Gastroesophageal sphincter (tissue), 4 donors: ENCODE measurements at regions not wholly inside any gene's neighbourhood (a gene's known extent, or its start where the extent isn't known, plus 50 kb on each side); places are given as distances from the start of the nearest gene placed in this dataset.

ENCODE experiments used
- ATAC-seq: fragments of 150-250 bp; one replicate; pipeline ENCODE4 v1.9.1; 2016; ENCODE audit warnings: mild to moderate bottlenecking, moderate library complexity
- H3K27ac ChIP-seq, 4 donors: fragments of 200-600 bp; sonication (generic) in 3 of 4; 1 replicate in 3 of 4; 2 replicates in 1 of 4; pipeline ENCODE4 v1.5.1; 2016 to 2019
- H3K27me3 ChIP-seq: fragments of 200-600 bp; sonication (generic); one replicate; pipeline ENCODE4 v1.5.1; 2019
- H3K36me3 ChIP-seq, 2 donors: fragments of 200-600 bp; sonication (generic); one replicate each; pipeline ENCODE4 v1.5.1; 2019; ENCODE audit warnings: control low read depth in 1 of 2
- H3K4me1 ChIP-seq, 3 donors: fragments of 200-600 bp; sonication (generic); 1 replicate in 2 of 3; 2 replicates in 1 of 3; pipeline ENCODE4 v1.5.1; 2016 to 2019; ENCODE audit warnings: control low read depth in 2 of 3
- H3K4me3 ChIP-seq, 2 donors: fragments of 200-600 bp; sonication (generic); one replicate each; pipeline ENCODE4 v1.5.1; 2019; ENCODE audit warnings: mild to moderate bottlenecking in 1 of 2, moderate library complexity in 1 of 2
- H3K9me3 ChIP-seq, 3 donors: fragments of 200-600 bp; sonication (generic); one replicate each; pipeline ENCODE4 v1.5.1; 2017 to 2019; ENCODE audit warnings: control low read depth in 2 of 3
- EP300 ChIP-seq: sonication (generic); formaldehyde crosslinking; IDR thresholded peaks from one replicate; pipeline ENCODE4 v1.6.1; 2017; ENCODE audit warnings: antibody characterized with exemption, mild to moderate bottlenecking
- POLR2A ChIP-seq, 2 donors: fragments of 450-650 bp; IDR thresholded peaks; one replicate each; pipeline ENCODE4 v1.6.1; 2017; ENCODE audit warnings: antibody characterized with exemption in 2 of 2, mild to moderate bottlenecking in 2 of 2, moderate library complexity in 1 of 2
- POLR2AphosphoS5 ChIP-seq: sonication (generic); formaldehyde crosslinking; IDR thresholded peaks from one replicate; pipeline ENCODE4 v1.6.1; 2017; ENCODE audit warnings: antibody characterized with exemption
- WGBS, 2 donors: methylation state at CpG; one replicate each; pipeline ENCODE4 v1.1.5; 2018; ENCODE audit warnings: low coverage in 1 of 2; 5-methylcytosine and 5-hydroxymethylcytosine counted together
- TF ChIP-seq, protein P1 (sequence below), 4 experiments: fragments of 200-600 bp in 2 of 4; fragments of 450-650 bp in 2 of 4; sonication (generic) in 1 of 4; IDR thresholded peaks; one replicate each; pipeline ENCODE4 v1.5.1; 2017 to 2019; ENCODE audit warnings: antibody characterized with exemption in 4 of 4, mild to moderate bottlenecking in 2 of 4, moderate library complexity in 2 of 4

DNA sequence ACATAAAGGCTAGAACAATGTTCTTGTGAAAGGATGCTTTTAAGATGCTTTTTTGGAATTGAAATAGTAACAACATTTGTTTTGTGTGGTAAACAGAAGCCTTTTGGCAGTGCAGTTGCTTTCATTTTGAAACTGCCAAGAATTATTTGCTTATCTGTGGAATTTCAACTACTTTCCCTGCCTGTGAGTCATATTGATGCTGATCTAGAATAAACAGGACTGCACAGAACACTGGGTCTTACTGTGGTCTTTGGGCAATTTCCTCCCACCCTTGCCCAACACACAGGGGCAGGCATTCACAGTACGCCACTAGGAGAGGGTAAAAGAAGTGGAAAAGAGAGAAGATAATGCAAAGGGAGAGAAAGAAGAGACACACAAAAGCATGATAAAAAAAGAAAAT, 483.7 kb downstream of the ELAVL2 start:
- 60% methylated on average over 1 of the region's 1 CpG; no CpG with 5 or more reads in 1 of the 2 donors for WGBS, 2 donors
- ATAC-seq = no peak
- Histone ChIP-seq H3K4me3 (no peak overlapping the region), H3K9me3 (peaks cover 0 to 6% (median 0%) of the 10 kb centered on the region in 3 donors), H3K36me3 (no peaks in the 10 kb centered on the region), H3K27me3 (no peaks in the 10 kb centered on the region), H3K27ac (no peak overlapping the region), H3K4me1 (no peaks in the 10 kb centered on the region)
- TF ChIP-seq EP300 (no peak), POLR2A (IDR thresholded peaks at IDR 0.05) (no peak), POLR2AphosphoS5 (no peak)
- TF ChIP-seq, protein P1, sequence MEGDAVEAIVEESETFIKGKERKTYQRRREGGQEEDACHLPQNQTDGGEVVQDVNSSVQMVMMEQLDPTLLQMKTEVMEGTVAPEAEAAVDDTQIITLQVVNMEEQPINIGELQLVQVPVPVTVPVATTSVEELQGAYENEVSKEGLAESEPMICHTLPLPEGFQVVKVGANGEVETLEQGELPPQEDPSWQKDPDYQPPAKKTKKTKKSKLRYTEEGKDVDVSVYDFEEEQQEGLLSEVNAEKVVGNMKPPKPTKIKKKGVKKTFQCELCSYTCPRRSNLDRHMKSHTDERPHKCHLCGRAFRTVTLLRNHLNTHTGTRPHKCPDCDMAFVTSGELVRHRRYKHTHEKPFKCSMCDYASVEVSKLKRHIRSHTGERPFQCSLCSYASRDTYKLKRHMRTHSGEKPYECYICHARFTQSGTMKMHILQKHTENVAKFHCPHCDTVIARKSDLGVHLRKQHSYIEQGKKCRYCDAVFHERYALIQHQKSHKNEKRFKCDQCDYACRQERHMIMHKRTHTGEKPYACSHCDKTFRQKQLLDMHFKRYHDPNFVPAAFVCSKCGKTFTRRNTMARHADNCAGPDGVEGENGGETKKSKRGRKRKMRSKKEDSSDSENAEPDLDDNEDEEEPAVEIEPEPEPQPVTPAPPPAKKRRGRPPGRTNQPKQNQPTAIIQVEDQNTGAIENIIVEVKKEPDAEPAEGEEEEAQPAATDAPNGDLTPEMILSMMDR (IDR thresholded peaks at IDR 0.05) = no peak

DNA sequence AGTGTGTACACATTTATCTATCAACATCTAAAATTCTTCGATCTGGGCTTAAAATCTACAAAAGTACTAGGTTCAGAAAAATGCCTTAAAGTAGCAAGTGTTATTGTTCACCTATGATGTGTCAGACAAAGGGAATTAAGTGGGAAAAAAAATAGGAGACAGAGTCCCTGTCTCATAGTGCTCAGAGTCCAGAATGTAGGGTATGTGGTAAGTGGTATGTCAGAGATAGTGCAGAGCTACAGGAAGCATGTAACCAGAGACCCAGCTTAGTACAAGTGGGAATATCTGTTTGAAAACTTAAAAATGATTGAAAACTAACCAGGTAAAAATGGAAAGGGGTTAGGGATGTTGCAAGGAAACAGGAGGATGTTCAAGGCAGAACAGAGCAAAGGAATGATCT, 482.8 kb downstream of the ELAVL2 start:
- no peak overlapping the region for H3K4me3 ChIP-seq
- no peaks in the 10 kb centered on the region for H3K36me3 ChIP-seq
- peaks cover 0 to 6% (median 0%) of the 10 kb centered on the region in 3 donors for H3K9me3 ChIP-seq
- 75% methylated on average over 1 of the region's 1 CpG; no CpG with 5 or more reads in 1 of the 2 donors for WGBS, 2 donors
- H3K4me1 ChIP-seq = no peaks in the 10 kb centered on the region
- no peaks in the 10 kb centered on the region for H3K27me3 ChIP-seq
- TF ChIP-seq POLR2AphosphoS5 (no peak), EP300 (no peak)
- no peak overlapping the region for H3K27ac ChIP-seq
- ATAC-seq = no peak

DNA sequence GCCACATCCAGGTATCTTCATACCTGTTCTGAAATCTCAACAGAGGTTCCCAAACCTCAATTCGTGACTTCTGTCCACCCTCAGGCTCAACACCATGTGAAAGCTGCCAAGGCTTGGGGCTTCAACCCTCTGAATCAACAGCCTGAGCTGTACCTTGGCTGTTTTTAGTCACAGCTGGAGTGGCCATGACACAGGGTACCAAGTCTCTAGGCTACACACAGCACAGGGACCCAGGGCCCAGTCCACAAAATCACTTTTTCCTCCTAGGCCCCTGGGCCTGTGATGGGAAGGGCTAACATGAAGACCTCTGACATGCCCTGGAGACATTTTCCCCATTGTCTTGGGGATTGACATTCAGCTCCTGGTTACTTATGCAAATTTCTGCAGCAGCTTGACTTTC, 464.9 kb downstream of the ELAVL2 start:
- WGBS, 2 donors = 80% methylated on average over 1 of the region's 1 CpG; no CpG with 5 or more reads in 1 of the 2 donors
- no peaks in the 10 kb centered on the region for H3K36me3 ChIP-seq
- TF ChIP-seq EP300 = no peak
- TF ChIP-seq POLR2AphosphoS5 = no peak
- TF ChIP-seq, protein P1 (IDR thresholded peaks at IDR 0.05) = no peak
- no peak for TF ChIP-seq POLR2A (IDR thresholded peaks at IDR 0.05)

GRCh38 chr9:23372703-23373102, 453.3 kb downstream of the ELAVL2 start:
- H3K9me3 ChIP-seq = no peaks in the 10 kb centered on the region
- no peak overlapping the region for H3K4me3 ChIP-seq
- no peak for TF ChIP-seq POLR2A (IDR thresholded peaks at IDR 0.05)
- TF ChIP-seq POLR2AphosphoS5 = no peak
- TF ChIP-seq, protein P1 (IDR thresholded peaks at IDR 0.05) = no peak
- no peak for TF ChIP-seq EP300
- no peaks in the 10 kb centered on the region for H3K36me3 ChIP-seq
- no peak for ATAC-seq
- no peak overlapping the region for H3K27ac ChIP-seq
- H3K27me3 ChIP-seq = no peaks in the 10 kb centered on the region
- H3K4me1 ChIP-seq = no peaks in the 10 kb centered on the region
- WGBS, 2 donors = 41% methylated on average over 1 of the region's 1 CpG; no CpG with 5 or more reads in 1 of the 2 donors

More for the DNA sequence above, 464.9 kb downstream of the ELAVL2 start:
- Histone ChIP-seq H3K4me3 (no peak overlapping the region), H3K27me3 (no peaks in the 10 kb centered on the region), H3K9me3 (peaks cover 0 to 31% (median 0%) of the 10 kb centered on the region in 3 donors), H3K27ac (no peak overlapping the region), H3K4me1 (no peaks in the 10 kb centered on the region)
- no peak for ATAC-seq

GRCh38 chr9:23375511-23375910, 450.5 kb downstream of the ELAVL2 start:
- Histone ChIP-seq H3K27me3 (no peaks in the 10 kb centered on the region), H3K4me3 (no peak overlapping the region), H3K36me3 (no peaks in the 10 kb centered on the region), H3K9me3 (no peaks in the 10 kb centered on the region), H3K4me1 (no peaks in the 10 kb centered on the region), H3K27ac (no peak overlapping the region)
- TF ChIP-seq, protein P1 (IDR thresholded peaks at IDR 0.05) = no peak
- TF ChIP-seq POLR2A (IDR thresholded peaks at IDR 0.05) = no peak
- TF ChIP-seq EP300 = no peak
- TF ChIP-seq POLR2AphosphoS5 = no peak
- WGBS, 2 donors = 78% methylated on average over 2 of the region's 2 CpGs; no CpG with 5 or more reads in 1 of the 2 donors
- ATAC-seq = no peak
